Mesenteric fat pad (tissue), 1 donor: ENCODE measurements at regions not wholly inside any gene's neighbourhood (a gene's known extent, or its start where the extent isn't known, plus 50 kb on each side); places are given as distances from the start of the nearest gene placed in this dataset.
"Not testable (repeated sequence)": the region's sequence is repeated elsewhere in the genome, so short reads cannot be mapped to it uniquely, and the experiment has no call there.

Experiments
- DNase-seq: peaks from one replicate; pipeline ENCODE4 v3.0.0-alpha.2; 2020; ENCODE audit warnings: low spot score
- donor health status: DM: yes; HTN: yes; CAD: no.

GRCh38 chr5:105659396-105659795 is 2011.3 kb downstream of the EFNA5 start:
- no peak for DNase-seq

GRCh38 chr5:105640328-105640727 is 2030.4 kb downstream of the EFNA5 start:
- peak; percentile 74 for DNase-seq

- peak; percentile 68 for DNase-seq
Observed at GRCh38 chr5:105639511-105639910, 2031.2 kb downstream of the EFNA5 start.

DNA sequence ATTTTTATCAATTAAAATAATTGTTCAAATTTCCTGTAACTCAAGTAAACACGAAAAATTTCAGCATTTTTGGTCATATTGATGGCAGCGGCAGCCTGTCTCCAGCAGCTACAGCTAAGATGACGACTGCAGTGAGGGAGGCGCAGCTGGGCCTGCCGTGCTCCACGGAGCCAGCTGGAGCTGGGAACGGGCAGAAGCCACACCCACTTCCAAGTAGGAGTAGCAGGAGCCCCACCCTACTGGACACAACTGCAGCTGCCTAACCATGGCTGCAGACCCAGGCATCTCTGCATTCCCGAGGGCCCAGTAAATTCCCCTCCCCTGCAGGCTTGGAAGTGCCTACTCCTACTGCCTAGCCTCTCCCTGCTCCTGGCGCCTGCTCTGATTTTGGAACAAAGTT is 2031.7 kb downstream of the EFNA5 start:
- peak; percentile 73 for DNase-seq

DNA sequence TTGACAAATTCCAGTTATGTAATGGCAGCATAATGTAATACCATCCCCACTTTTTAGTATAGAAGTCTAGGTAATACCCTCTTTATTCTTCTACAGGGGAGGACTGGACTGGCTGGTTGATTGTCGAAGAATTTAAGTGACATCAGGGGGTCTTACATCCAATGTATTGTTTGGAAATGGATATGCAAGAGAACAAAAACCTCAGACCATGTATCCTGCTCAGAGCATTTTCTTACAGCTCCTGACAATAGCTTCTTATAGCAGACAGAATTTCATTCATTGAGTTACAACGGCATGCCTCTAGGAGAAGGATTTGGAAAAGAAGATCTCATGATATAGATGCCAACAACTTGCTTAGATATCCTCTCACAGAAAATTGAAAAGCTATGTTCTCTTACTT is 2032.3 kb downstream of the EFNA5 start:
- DNase-seq = no peak

- no peak for DNase-seq
Observed at GRCh38 chr5:105632043-105632442, 2038.7 kb downstream of the EFNA5 start.

DNA sequence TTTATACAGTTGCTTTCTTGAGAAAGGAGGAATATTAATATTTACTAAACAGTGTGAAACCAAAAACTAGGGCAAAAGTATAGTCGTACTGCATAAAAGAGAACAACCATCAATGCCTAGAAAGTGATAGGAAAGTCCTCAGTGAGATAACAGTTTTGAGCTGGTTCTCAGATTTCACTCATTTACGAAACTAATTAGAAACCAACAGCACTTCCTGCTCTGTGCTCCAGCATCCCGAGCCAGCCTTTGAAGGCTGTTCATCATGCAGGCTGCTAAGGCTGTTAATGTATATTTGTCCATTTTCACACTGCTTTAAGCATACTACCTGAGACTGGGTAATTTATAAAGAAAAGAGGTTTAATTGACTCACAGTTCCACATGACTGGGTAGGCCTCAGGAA is 2039.9 kb downstream of the EFNA5 start:
- DNase-seq = no peak

DNA sequence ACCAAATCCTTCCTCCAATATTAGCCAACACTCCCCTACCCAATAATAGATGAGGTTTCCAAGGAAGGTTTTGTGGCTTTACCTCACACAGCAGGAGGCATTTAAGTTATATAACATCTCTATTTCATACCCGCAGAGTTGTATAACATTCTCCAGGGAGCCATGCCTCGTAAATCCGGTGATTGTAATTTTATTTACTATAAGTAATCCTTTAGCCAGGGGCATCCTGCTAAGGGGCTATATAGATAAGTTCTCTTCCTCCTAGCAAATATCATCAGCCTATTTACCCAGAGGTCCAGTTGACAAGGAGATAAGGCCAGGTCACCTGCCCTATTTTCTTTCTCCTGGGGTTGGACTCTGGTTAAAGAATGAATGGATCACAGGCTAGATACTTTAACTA is 2051.0 kb downstream of the EFNA5 start:
- DNase-seq = no peak

- no peak for DNase-seq
Observed at GRCh38 chr5:105617436-105618215, 2053.1 kb downstream of the EFNA5 start.

DNA sequence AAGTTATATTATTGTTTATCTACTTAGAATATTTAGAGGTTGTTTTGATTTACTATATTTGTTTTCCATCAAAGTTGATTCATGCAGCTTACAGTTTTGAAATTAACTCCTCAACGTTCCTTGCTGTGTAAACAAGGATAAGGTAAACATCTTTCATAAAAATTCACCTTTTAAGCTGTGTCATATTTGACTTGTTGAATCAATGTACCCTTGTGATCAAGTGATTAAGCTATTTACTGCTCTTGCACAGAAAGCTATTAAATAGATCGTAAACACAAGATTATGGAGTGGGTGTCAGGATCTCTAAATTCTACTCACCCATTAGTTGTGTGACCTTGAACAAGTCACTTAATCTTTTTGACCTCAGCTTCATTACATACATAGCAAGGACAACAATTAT is 2054.0 kb upstream of the NUDT12 start:
- DNase-seq = no peak

DNA sequence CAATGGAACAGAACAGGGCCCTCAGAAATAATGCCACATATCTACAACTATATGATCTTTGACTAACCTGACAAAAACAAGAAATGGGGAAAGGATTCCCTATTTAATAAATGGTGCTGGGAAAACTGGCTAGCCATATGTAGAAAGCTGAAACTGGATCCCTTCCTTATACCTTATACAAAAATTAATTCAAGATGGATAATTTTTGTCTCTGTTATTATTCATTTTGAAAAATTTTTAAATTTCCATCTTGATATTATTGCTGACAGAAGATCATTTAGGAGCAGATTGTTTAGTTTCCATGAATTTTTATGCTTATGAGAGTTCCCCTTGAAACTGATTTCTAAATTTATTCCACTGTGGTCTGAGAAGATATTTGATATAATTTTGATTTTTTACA is 2039.8 kb upstream of the NUDT12 start:
- DNase-seq = not testable (repeated sequence)

DNA sequence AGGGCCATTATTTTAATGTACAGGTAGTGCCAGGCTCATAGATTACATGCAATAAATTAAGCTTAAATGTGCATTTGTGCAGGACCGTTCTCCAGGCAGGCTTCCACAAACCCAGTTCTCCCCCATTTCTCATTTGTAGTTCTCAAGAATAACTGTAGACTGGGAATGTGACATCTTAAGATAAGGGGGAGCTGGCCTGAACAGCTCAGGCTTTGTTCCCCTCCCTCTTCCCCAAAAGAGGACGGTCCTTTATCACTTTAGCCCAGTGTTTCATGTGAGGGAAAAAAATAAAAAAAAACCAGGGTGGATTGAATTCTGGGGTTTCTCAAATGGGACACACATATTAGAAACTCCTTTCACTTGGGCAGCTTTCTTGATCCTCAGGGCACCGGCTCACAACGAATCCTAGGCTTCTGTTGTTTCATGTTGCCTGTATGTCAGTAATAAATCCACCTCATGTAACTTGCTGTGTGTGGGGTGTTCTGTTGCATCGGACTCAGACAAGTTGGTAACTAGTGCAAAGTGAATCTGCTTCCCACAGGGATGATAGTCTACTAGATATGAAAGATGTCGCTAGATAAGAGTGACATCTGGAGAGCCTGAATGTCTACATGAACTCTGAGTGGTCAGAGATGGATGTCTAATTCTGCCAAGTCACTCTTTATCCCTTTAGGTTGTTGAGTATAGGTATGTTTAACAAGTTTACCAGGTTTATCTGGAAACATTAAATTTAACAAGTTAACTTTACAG is 2030.6 kb upstream of the NUDT12 start:
- DNase-seq = no peak

GRCh38 chr5:105587963-105588662 is 2025.5 kb upstream of the NUDT12 start:
- no peak for DNase-seq

DNA sequence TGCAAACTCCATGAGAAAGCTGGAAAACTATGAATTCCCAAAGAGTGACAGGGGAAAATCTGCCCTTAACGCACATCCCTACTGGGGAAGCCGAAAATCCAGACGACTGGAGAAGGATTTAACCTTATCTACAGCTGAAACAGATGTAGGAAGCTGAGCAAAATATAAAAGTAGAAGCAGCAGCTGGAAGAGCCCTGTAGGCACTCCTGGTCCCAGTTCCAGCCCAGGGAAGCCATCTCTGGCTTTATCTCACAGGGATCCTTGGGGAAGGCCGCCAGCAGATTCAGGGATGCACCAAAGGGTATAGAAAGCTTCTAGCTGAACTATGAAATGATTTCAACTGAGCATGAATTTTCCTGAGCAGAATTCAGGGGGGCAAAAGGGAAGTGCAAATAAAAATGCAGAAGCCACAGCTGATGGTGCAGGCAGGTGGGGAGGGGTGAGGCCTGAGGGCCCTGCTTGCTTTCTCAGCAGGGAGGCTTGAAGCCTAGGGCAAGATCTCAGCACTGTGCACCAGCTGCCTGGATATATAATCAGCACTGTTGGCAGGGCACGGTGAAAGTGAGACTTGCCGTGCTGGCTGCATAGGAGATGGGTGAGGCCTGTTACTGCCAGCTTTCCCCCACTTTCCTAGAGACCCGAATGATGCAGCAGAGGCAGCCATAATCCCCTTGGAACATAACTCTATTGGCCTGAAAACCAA is 2019.5 kb upstream of the NUDT12 start:
- no peak for DNase-seq

- DNase-seq = no peak
Observed at GRCh38 chr5:105573575-105573974, 2011.0 kb upstream of the NUDT12 start.

- no peak for DNase-seq
Observed at GRCh38 chr5:105565531-105565930, 2002.9 kb upstream of the NUDT12 start.

- no peak for DNase-seq
Observed at GRCh38 chr5:105563842-105564241, 2001.3 kb upstream of the NUDT12 start.

DNA sequence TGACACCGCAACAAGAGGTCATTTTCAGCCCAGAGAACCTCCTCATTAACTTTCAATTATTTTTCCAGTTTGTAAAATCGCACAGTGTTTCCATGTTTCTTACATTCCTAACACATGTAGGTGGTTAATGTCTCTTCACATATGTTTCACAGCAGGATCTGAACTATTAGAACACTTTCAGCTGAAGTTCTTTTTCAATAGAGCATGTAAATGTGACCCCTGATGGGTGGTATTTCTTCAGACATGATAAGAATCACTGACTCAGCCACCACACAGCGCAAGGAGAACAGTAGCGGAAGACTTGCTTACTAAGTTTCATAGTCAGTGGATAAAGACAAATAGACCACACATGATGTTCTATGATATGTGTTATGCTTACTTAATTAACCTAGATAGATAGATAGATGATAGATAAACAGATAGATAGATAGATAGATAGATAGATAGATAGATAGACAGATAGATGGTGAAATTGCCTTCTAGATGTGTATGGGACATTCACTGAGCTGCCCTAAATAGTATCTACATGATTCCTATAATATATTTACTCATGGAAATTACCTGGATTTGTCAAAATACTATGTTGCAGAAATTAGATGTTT is 1992.1 kb upstream of the NUDT12 start:
- DNase-seq = no peak

- no peak for DNase-seq
Observed at GRCh38 chr5:105544300-105544699, 1981.7 kb upstream of the NUDT12 start.

DNA sequence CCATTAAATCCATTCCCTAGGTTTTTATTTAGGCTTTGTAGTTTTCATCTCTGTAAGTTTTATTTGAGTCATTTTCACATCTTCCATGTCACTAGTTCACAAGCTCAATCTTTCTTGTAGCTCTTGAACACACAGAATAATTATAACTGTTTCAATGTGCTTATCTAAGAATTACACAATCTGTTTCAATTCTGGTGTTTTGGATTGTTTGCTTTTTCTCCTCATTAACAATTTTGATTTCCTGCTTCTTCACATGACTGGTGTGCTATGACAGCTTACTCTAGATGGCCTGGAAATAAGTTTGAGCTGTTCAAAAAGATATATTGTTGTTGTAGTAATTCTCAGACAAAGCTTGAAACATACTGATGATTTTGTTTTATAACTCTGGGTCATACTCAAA is 1974.1 kb upstream of the NUDT12 start:
- DNase-seq = no peak

GRCh38 chr5:105530716-105531261 is 1968.2 kb upstream of the NUDT12 start:
- no peak for DNase-seq
